ENCODE measurements at regions not wholly inside any gene's neighbourhood (a gene's known extent, or its start where the extent isn't known, plus 50 kb on each side); places are given as distances from the start of the nearest gene placed in this dataset.
A peak's percentile ranks its signal among the peaks of the same experiment; 100 is the strongest.
"Not testable (repeated sequence)": the region's sequence is repeated elsewhere in the genome, so short reads cannot be mapped to it uniquely, and the experiment has no call there.

GRCh38 chr20:19024296-19025035 lies 188.0 kb upstream of the SLC24A3 start:
- DNase-seq (ENCODE audit: low spot score in 2 of 2) (no peak), ATAC-seq (no peak)
- no peak overlapping the region for H3K4me3 Mint-ChIP-seq
- no peak overlapping the region for H3K27ac Mint-ChIP-seq
- no peaks in the 10 kb centered on the region for H3K36me3 Mint-ChIP-seq
- H3K9me3 Mint-ChIP-seq, result no peaks in the 10 kb centered on the region
- H3K4me1 Mint-ChIP-seq, result no peaks in the 10 kb centered on the region

GRCh38 chr20:19025430-19026120 lies 186.9 kb upstream of the SLC24A3 start:
- Mint-ChIP-seq H3K4me3 (no peak overlapping the region), H3K36me3 (no peaks in the 10 kb centered on the region), H3K27ac (no peak overlapping the region), H3K4me1 (no peaks in the 10 kb centered on the region), H3K9me3 (no peaks in the 10 kb centered on the region)
- DNase-seq (ENCODE audit: low spot score in 2 of 2), result no peak
- no peak for ATAC-seq

GRCh38 chr20:19026121-19026878 lies 186.1 kb upstream of the SLC24A3 start:
- no peak overlapping the region for H3K4me3 Mint-ChIP-seq
- no peaks in the 10 kb centered on the region for H3K9me3 Mint-ChIP-seq
- no peak for DNase-seq (ENCODE audit: low spot score in 2 of 2)
- ATAC-seq, result peak; percentile 25
- no peaks in the 10 kb centered on the region for H3K4me1 Mint-ChIP-seq
- H3K27ac Mint-ChIP-seq, result no peak overlapping the region
- no peaks in the 10 kb centered on the region for H3K36me3 Mint-ChIP-seq

GRCh38 chr20:19026901-19027644 lies 185.4 kb upstream of the SLC24A3 start:
- peak; percentile 8 for ATAC-seq
- no peak for DNase-seq (ENCODE audit: low spot score in 2 of 2)
- no peaks in the 10 kb centered on the region for H3K36me3 Mint-ChIP-seq
- H3K4me1 Mint-ChIP-seq, result no peaks in the 10 kb centered on the region
- H3K9me3 Mint-ChIP-seq, result no peaks in the 10 kb centered on the region
- H3K27ac Mint-ChIP-seq, result no peak overlapping the region
- no peak overlapping the region for H3K4me3 Mint-ChIP-seq

- Mint-ChIP-seq H3K4me3 (no peak overlapping the region), H3K4me1 (no peaks in the 10 kb centered on the region), H3K9me3 (peaks cover 3% of the 10 kb centered on the region), H3K27ac (no peak overlapping the region), H3K36me3 (no peaks in the 10 kb centered on the region)
- no peak for DNase-seq (ENCODE audit: low spot score in 2 of 2)
- ATAC-seq, result no peak
Observed at GRCh38 chr20:19027971-19028370, 184.5 kb upstream of the SLC24A3 start.

GRCh38 chr20:19041787-19042186 lies 170.7 kb upstream of the SLC24A3 start:
- DNase-seq (ENCODE audit: low spot score in 2 of 2) (no peak), ATAC-seq (no peak)
- no peaks in the 10 kb centered on the region for H3K36me3 Mint-ChIP-seq
- H3K27ac Mint-ChIP-seq, result no peak overlapping the region
- no peaks in the 10 kb centered on the region for H3K4me1 Mint-ChIP-seq
- H3K9me3 Mint-ChIP-seq, result no peaks in the 10 kb centered on the region
- H3K4me3 Mint-ChIP-seq, result no peak overlapping the region

GRCh38 chr20:19045371-19045770 lies 167.1 kb upstream of the SLC24A3 start:
- H3K4me3 Mint-ChIP-seq, result no peak overlapping the region
- no peak for ATAC-seq
- no peak for DNase-seq (ENCODE audit: low spot score in 2 of 2)
- no peaks in the 10 kb centered on the region for H3K36me3 Mint-ChIP-seq
- H3K9me3 Mint-ChIP-seq, result no peaks in the 10 kb centered on the region
- H3K27ac Mint-ChIP-seq, result no peak overlapping the region
- H3K4me1 Mint-ChIP-seq, result no peaks in the 10 kb centered on the region

GRCh38 chr20:19047040-19047950 lies 165.1 kb upstream of the SLC24A3 start:
- Mint-ChIP-seq H3K4me3 (no peak overlapping the region), H3K36me3 (no peaks in the 10 kb centered on the region), H3K4me1 (no peaks in the 10 kb centered on the region), H3K27ac (no peak overlapping the region), H3K9me3 (no peaks in the 10 kb centered on the region)
- ATAC-seq, result no peak
- no peak for DNase-seq (ENCODE audit: low spot score in 2 of 2)

GRCh38 chr20:19047951-19048296 lies 164.5 kb upstream of the SLC24A3 start:
- H3K27ac Mint-ChIP-seq, result no peak overlapping the region
- no peaks in the 10 kb centered on the region for H3K36me3 Mint-ChIP-seq
- no peaks in the 10 kb centered on the region for H3K4me1 Mint-ChIP-seq
- H3K9me3 Mint-ChIP-seq, result no peaks in the 10 kb centered on the region
- ATAC-seq, result no peak
- no peak overlapping the region for H3K4me3 Mint-ChIP-seq
- DNase-seq (ENCODE audit: low spot score in 2 of 2), result no peak

GRCh38 chr20:19048995-19049501 lies 163.4 kb upstream of the SLC24A3 start:
- Mint-ChIP-seq H3K4me1 (no peaks in the 10 kb centered on the region), H3K9me3 (no peaks in the 10 kb centered on the region), H3K36me3 (no peaks in the 10 kb centered on the region), H3K27ac (no peak overlapping the region), H3K4me3 (no peak overlapping the region)
- ATAC-seq (no peak), DNase-seq (ENCODE audit: low spot score in 2 of 2) (no peak)

- ATAC-seq, result no peak
- H3K27ac Mint-ChIP-seq, result no peak overlapping the region
- no peak overlapping the region for H3K4me3 Mint-ChIP-seq
- no peaks in the 10 kb centered on the region for H3K36me3 Mint-ChIP-seq
- H3K9me3 Mint-ChIP-seq, result no peaks in the 10 kb centered on the region
- DNase-seq (ENCODE audit: low spot score in 2 of 2), result no peak
- H3K4me1 Mint-ChIP-seq, result no peaks in the 10 kb centered on the region
Observed at GRCh38 chr20:19049514-19049913, 162.9 kb upstream of the SLC24A3 start.

- ATAC-seq, result no peak
- no peak for DNase-seq (ENCODE audit: low spot score in 2 of 2)
Observed at GRCh38 chr20:19056909-19057308, 155.5 kb upstream of the SLC24A3 start.

GRCh38 chr20:19064788-19065187 lies 147.7 kb upstream of the SLC24A3 start:
- H3K27ac Mint-ChIP-seq; H3K4me3 Mint-ChIP-seq; H3K4me1 Mint-ChIP-seq; ATAC-seq; DNase-seq (ENCODE audit: low spot score in 2 of 2); H3K36me3 Mint-ChIP-seq; H3K9me3 Mint-ChIP-seq: not testable (repeated sequence)

More at GRCh38 chr20:19056909-19057308, 155.5 kb upstream of the SLC24A3 start:
- no peak overlapping the region for H3K4me3 Mint-ChIP-seq
- no peak overlapping the region for H3K27ac Mint-ChIP-seq
- H3K4me1 Mint-ChIP-seq, result no peaks in the 10 kb centered on the region
- H3K36me3 Mint-ChIP-seq, result no peaks in the 10 kb centered on the region
- H3K9me3 Mint-ChIP-seq, result peaks cover 7% of the 10 kb centered on the region

GRCh38 chr20:19067986-19068385 lies 144.5 kb upstream of the SLC24A3 start:
- no peak overlapping the region for H3K27ac Mint-ChIP-seq
- peaks cover 8% of the 10 kb centered on the region for H3K9me3 Mint-ChIP-seq
- ATAC-seq (no peak), DNase-seq (ENCODE audit: low spot score in 2 of 2) (no peak)
- no peaks in the 10 kb centered on the region for H3K4me1 Mint-ChIP-seq
- no peaks in the 10 kb centered on the region for H3K36me3 Mint-ChIP-seq
- H3K4me3 Mint-ChIP-seq, result no peak overlapping the region

Measured in stimulated activated effector memory CD8-positive, alpha-beta T cell treated with anti-CD3 and anti-CD28 coated beads, Interleukin-12 subunit alpha, Interleukin-12 subunit beta, amount 100 ng/mL, for 72 hours (primary cell).